HFFc6 (cell line): ENCODE measurements at regions not wholly inside any gene's neighbourhood (a gene's known extent, or its start where the extent isn't known, plus 50 kb on each side); places are given as distances from the start of the nearest gene placed in this dataset.
"Not testable (repeated sequence)": the region's sequence is repeated elsewhere in the genome, so short reads cannot be mapped to it uniquely, and the experiment has no call there.

ENCODE experiments used
- DNase-seq: peaks from one replicate; pipeline ENCODE4 v3.0.0-alpha.2; 2018
- H3K27ac Mint-ChIP-seq: 2 replicates; pipeline ENCODE4 v1.8.0; 2020; ENCODE audit warnings: mild to moderate bottlenecking, mixed read lengths
- H3K27me3 Mint-ChIP-seq: 2 replicates; pipeline ENCODE4 v1.8.0; 2021; ENCODE audit warnings: mild to moderate bottlenecking, moderate library complexity, mixed read lengths; ENCODE audit not compliant: insufficient read depth
- H3K36me3 Mint-ChIP-seq: 2 replicates; pipeline ENCODE4 v1.8.0; 2021; ENCODE audit warnings: low read depth, mixed read lengths
- H3K4me1 Mint-ChIP-seq: 2 replicates; pipeline ENCODE4 v1.8.0; 2020; ENCODE audit warnings: low read depth, mixed read lengths
- H3K4me3 Mint-ChIP-seq: 2 replicates; pipeline ENCODE4 v1.8.0; 2020; ENCODE audit warnings: mild to moderate bottlenecking, moderate library complexity, mixed read lengths
- H3K9me3 Mint-ChIP-seq: 2 replicates; pipeline ENCODE4 v1.8.0; 2020; ENCODE audit warnings: mild to moderate bottlenecking, mixed read lengths
- CTCF ChIP-seq: fragments of 200-600 bp; sonication (generic); IDR thresholded peaks from 2 replicates; pipeline ENCODE4 v1.5.0; 2021; ENCODE audit warnings: antibody characterized with exemption, mild to moderate bottlenecking

GRCh38 chr21:27975514-27975913, 1008.6 kb upstream of the ADAMTS5 start:
- no peak overlapping the region for H3K4me3 Mint-ChIP-seq
- no peaks in the 10 kb centered on the region for H3K36me3 Mint-ChIP-seq
- no peak for DNase-seq
- no peaks in the 10 kb centered on the region for H3K9me3 Mint-ChIP-seq
- H3K27ac Mint-ChIP-seq = no peak overlapping the region
- H3K27me3 Mint-ChIP-seq = no peaks in the 10 kb centered on the region
- TF ChIP-seq CTCF = no peak
- H3K4me1 Mint-ChIP-seq = no peaks in the 10 kb centered on the region

- H3K4me3 Mint-ChIP-seq, H3K4me1 Mint-ChIP-seq, DNase-seq, H3K36me3 Mint-ChIP-seq, H3K27ac Mint-ChIP-seq, H3K9me3 Mint-ChIP-seq, H3K27me3 Mint-ChIP-seq: not testable (repeated sequence)
These were observed 1007.3 kb upstream of the ADAMTS5 start for GRCh38 chr21:27974152-27974551.

GRCh38 chr21:27968240-27968639, 1001.4 kb upstream of the ADAMTS5 start:
- H3K36me3 Mint-ChIP-seq, H3K4me1 Mint-ChIP-seq, H3K9me3 Mint-ChIP-seq, H3K4me3 Mint-ChIP-seq, H3K27me3 Mint-ChIP-seq, H3K27ac Mint-ChIP-seq, DNase-seq: not testable (repeated sequence)

- no peaks in the 10 kb centered on the region for H3K9me3 Mint-ChIP-seq
- peaks cover 8% of the 10 kb centered on the region; the same call in 1 of the 2 replicates for H3K4me1 Mint-ChIP-seq
- no peaks in the 10 kb centered on the region for H3K27me3 Mint-ChIP-seq
- TF ChIP-seq CTCF = no peak
- H3K27ac Mint-ChIP-seq = no peak overlapping the region
- no peak overlapping the region for H3K4me3 Mint-ChIP-seq
- peak; percentile 30 for DNase-seq
- H3K36me3 Mint-ChIP-seq = no peaks in the 10 kb centered on the region
These were observed 987.8 kb upstream of the ADAMTS5 start for GRCh38 chr21:27954543-27955165.

GRCh38 chr21:27953340-27954045, 986.6 kb upstream of the ADAMTS5 start:
- Mint-ChIP-seq H3K9me3 (no peaks in the 10 kb centered on the region), H3K4me1 (peaks cover 8% of the 10 kb centered on the region; the same call in 1 of the 2 replicates), H3K36me3 (no peaks in the 10 kb centered on the region), H3K27ac (no peak overlapping the region), H3K27me3 (no peaks in the 10 kb centered on the region), H3K4me3 (no peak overlapping the region)
- DNase-seq = no peak
- TF ChIP-seq CTCF = no peak

GRCh38 chr21:27949093-27949492, 982.2 kb upstream of the ADAMTS5 start:
- H3K27me3 Mint-ChIP-seq, H3K4me3 Mint-ChIP-seq, DNase-seq, H3K4me1 Mint-ChIP-seq, H3K9me3 Mint-ChIP-seq, H3K36me3 Mint-ChIP-seq, H3K27ac Mint-ChIP-seq: not testable (repeated sequence)

- not testable (repeated sequence) for H3K9me3 Mint-ChIP-seq, H3K27ac Mint-ChIP-seq, H3K27me3 Mint-ChIP-seq, H3K4me3 Mint-ChIP-seq, H3K36me3 Mint-ChIP-seq, DNase-seq
- H3K4me1 Mint-ChIP-seq = peaks cover 19% of the 10 kb centered on the region
These were observed 963.4 kb upstream of the ADAMTS5 start for GRCh38 chr21:27930108-27930767.

GRCh38 chr21:27929179-27929578, 962.3 kb upstream of the ADAMTS5 start:
- Mint-ChIP-seq H3K4me1 (peaks cover 19% of the 10 kb centered on the region), H3K27ac (peak overlapping the region; percentile 59), H3K4me3 (peak overlapping the region; percentile 75)
- H3K36me3 Mint-ChIP-seq, H3K9me3 Mint-ChIP-seq, H3K27me3 Mint-ChIP-seq: not testable (repeated sequence)
- DNase-seq = peak; percentile 36

- DNase-seq = peak; percentile 88
- not testable (repeated sequence) for H3K36me3 Mint-ChIP-seq, H3K27me3 Mint-ChIP-seq, H3K9me3 Mint-ChIP-seq
- H3K4me3 Mint-ChIP-seq = peak overlapping the region; percentile 75
- H3K27ac Mint-ChIP-seq = peak overlapping the region; percentile 59; the same call in 1 of the 2 replicates
- peaks cover 19% of the 10 kb centered on the region for H3K4me1 Mint-ChIP-seq
These were observed 961.7 kb upstream of the ADAMTS5 start for GRCh38 chr21:27928534-27929115.

- H3K27ac Mint-ChIP-seq, H3K9me3 Mint-ChIP-seq, H3K4me3 Mint-ChIP-seq, DNase-seq, H3K36me3 Mint-ChIP-seq, H3K27me3 Mint-ChIP-seq: not testable (repeated sequence)
- peaks cover 12% of the 10 kb centered on the region for H3K4me1 Mint-ChIP-seq
These were observed 954.5 kb upstream of the ADAMTS5 start for GRCh38 chr21:27921421-27921820.
